HG03469 (cell line): ENCODE measurements at regions not wholly inside any gene's neighbourhood (a gene's known extent, or its start where the extent isn't known, plus 50 kb on each side); places are given as distances from the start of the nearest gene placed in this dataset.
"Not testable (repeated sequence)": the region's sequence is repeated elsewhere in the genome, so short reads cannot be mapped to it uniquely, and the experiment has no call there.

ENCODE experiments used
- ATAC-seq: cut with Tn5 transposase; IDR thresholded peaks from one replicate; pipeline ENCODE4 v1.9.1; 2021; ENCODE audit warnings: mild to moderate bottlenecking, moderate library complexity, moderate number of reproducible peaks; ENCODE audit not compliant: unreplicated experiment

GRCh38 chr12:107144441-107144840, 51.1 kb upstream of the CRY1 start:
- no peak for ATAC-seq

- ATAC-seq = no peak
These were observed 51.6 kb upstream of the CRY1 start for GRCh38 chr12:107144990-107145389.

- no peak for ATAC-seq
These were observed 52.0 kb upstream of the CRY1 start for GRCh38 chr12:107145397-107145796.

GRCh38 chr12:107148107-107148506, 54.8 kb upstream of the CRY1 start:
- no peak for ATAC-seq

GRCh38 chr12:107152315-107152714, 59.0 kb upstream of the CRY1 start:
- no peak for ATAC-seq

GRCh38 chr12:107159384-107159900, 66.1 kb upstream of the CRY1 start:
- ATAC-seq = no peak

- ATAC-seq = no peak
These were observed 70.1 kb upstream of the CRY1 start for GRCh38 chr12:107163413-107163812.

GRCh38 chr12:107164392-107164791, 71.0 kb upstream of the CRY1 start:
- no peak for ATAC-seq

- ATAC-seq = no peak
These were observed 72.2 kb upstream of the CRY1 start for GRCh38 chr12:107165581-107165980.

- ATAC-seq = no peak
These were observed 74.4 kb upstream of the CRY1 start for GRCh38 chr12:107167756-107168155.

- ATAC-seq = no peak
These were observed 75.9 kb upstream of the CRY1 start for GRCh38 chr12:107169200-107169599.

GRCh38 chr12:107178776-107179175, 85.4 kb upstream of the CRY1 start:
- ATAC-seq = no peak

GRCh38 chr12:107179871-107180270, 86.5 kb upstream of the CRY1 start:
- ATAC-seq = no peak

- ATAC-seq = no peak
These were observed 86.9 kb upstream of the CRY1 start for GRCh38 chr12:107180272-107180671.

- no peak for ATAC-seq
These were observed 91.1 kb upstream of the CRY1 start for GRCh38 chr12:107184359-107184930.

GRCh38 chr12:107196681-107197080, 103.3 kb upstream of the CRY1 start:
- no peak for ATAC-seq

- no peak for ATAC-seq
These were observed 107.0 kb upstream of the CRY1 start for GRCh38 chr12:107200394-107200793.

- no peak for ATAC-seq
These were observed 114.7 kb upstream of the CRY1 start for GRCh38 chr12:107207931-107208525.

GRCh38 chr12:107209700-107210099, 116.4 kb upstream of the CRY1 start:
- ATAC-seq = not testable (repeated sequence)

GRCh38 chr12:107214373-107214773, 121.0 kb upstream of the CRY1 start:
- ATAC-seq = not testable (repeated sequence)

GRCh38 chr12:107216411-107216810, 123.1 kb upstream of the CRY1 start:
- not testable (repeated sequence) for ATAC-seq

GRCh38 chr12:107219301-107219700, 126.0 kb upstream of the CRY1 start:
- no peak for ATAC-seq

- ATAC-seq = no peak
These were observed 128.6 kb upstream of the CRY1 start for GRCh38 chr12:107221913-107222312.
